DND-41 (cell line): ENCODE measurements at regions not wholly inside any gene's neighbourhood (a gene's known extent, or its start where the extent isn't known, plus 50 kb on each side); places are given as distances from the start of the nearest gene placed in this dataset.

Experiments used
- ATAC-seq: fragments of 200-7000 bp; cut with Tn5 transposase; 3 replicates; pipeline ENCODE4 v1.9.1; 2021; ENCODE audit warnings: low read depth; ENCODE audit not compliant: insufficient read depth
- DNase-seq: peaks from one replicate; pipeline ENCODE4 v3.0.0-alpha.2; 2020
- H2AFZ ChIP-seq: 2 replicates; pipeline ENCODE4 v1.6.0; 2012; ENCODE audit warnings: low read depth, low read length
- H3K27ac ChIP-seq: 2 replicates; pipeline ENCODE4 v1.5.1; 2012; ENCODE audit warnings: low read length, inconsistent platforms
- H3K27me3 ChIP-seq: fragments of 200-600 bp; sonication (generic); 2 replicates; pipeline ENCODE4 v1.6.0; 2012; ENCODE audit warnings: low read length, mild to moderate bottlenecking, inconsistent platforms; ENCODE audit not compliant: insufficient read depth, poor library complexity
- H3K36me3 ChIP-seq: 2 replicates; pipeline ENCODE4 v1.5.1; 2012; ENCODE audit warnings: low read length, inconsistent platforms; ENCODE audit not compliant: insufficient read depth
- H3K4me1 ChIP-seq: 2 replicates; pipeline ENCODE4 v1.5.1; 2012; ENCODE audit warnings: mild to moderate bottlenecking, low read length; ENCODE audit not compliant: insufficient read depth
- H3K4me2 ChIP-seq: 2 replicates; pipeline ENCODE4 v1.6.0; 2012; ENCODE audit warnings: mild to moderate bottlenecking, moderate library complexity, low read length, inconsistent platforms; ENCODE audit not compliant: insufficient read depth
- H3K4me3 ChIP-seq, 2 experiments: fragments of 200-600 bp in 1 of 2; shearing (Covaris generic) in 1 of 2; 2 replicates each; pipeline ENCODE4 v1.5.1; 2012 to 2016; ENCODE audit warnings: inconsistent platforms in 2 of 2, low read length in 2 of 2, mild to moderate bottlenecking in 2 of 2, low read depth in 1 of 2, moderate library complexity in 1 of 2
- H3K79me2 ChIP-seq: 2 replicates; pipeline ENCODE4 v1.6.0; 2012; ENCODE audit warnings: low read length, inconsistent platforms; ENCODE audit not compliant: insufficient read depth
- H3K9ac ChIP-seq: 2 replicates; pipeline ENCODE4 v1.6.0; 2012; ENCODE audit warnings: low read depth, mild to moderate bottlenecking, inconsistent platforms, low read length, moderate library complexity
- H3K9me3 ChIP-seq: 2 replicates; pipeline ENCODE4 v1.5.1; 2012; ENCODE audit warnings: low read length, moderate library complexity, mild to moderate bottlenecking, inconsistent platforms; ENCODE audit not compliant: insufficient read depth, severe bottlenecking
- H4K20me1 ChIP-seq: 2 replicates; pipeline ENCODE4 v1.6.0; 2012; ENCODE audit warnings: low read length; ENCODE audit not compliant: insufficient read depth
- EZH2 ChIP-seq: IDR thresholded peaks from 3 replicates; pipeline ENCODE4 v1.6.1; 2012; ENCODE audit warnings: borderline replicate concordance, low read depth, mild to moderate bottlenecking, moderate library complexity, low read length, inconsistent platforms; ENCODE audit not compliant: severe bottlenecking
- TF ChIP-seq, protein P1 (sequence below): IDR thresholded peaks from 2 replicates; pipeline ENCODE4 v1.5.1; 2012; ENCODE audit warnings: borderline replicate concordance, low read length, moderate library complexity, mild to moderate bottlenecking; ENCODE audit not compliant: poor library complexity, severe bottlenecking; ENCODE audit errors: extremely low read depth

DNA sequence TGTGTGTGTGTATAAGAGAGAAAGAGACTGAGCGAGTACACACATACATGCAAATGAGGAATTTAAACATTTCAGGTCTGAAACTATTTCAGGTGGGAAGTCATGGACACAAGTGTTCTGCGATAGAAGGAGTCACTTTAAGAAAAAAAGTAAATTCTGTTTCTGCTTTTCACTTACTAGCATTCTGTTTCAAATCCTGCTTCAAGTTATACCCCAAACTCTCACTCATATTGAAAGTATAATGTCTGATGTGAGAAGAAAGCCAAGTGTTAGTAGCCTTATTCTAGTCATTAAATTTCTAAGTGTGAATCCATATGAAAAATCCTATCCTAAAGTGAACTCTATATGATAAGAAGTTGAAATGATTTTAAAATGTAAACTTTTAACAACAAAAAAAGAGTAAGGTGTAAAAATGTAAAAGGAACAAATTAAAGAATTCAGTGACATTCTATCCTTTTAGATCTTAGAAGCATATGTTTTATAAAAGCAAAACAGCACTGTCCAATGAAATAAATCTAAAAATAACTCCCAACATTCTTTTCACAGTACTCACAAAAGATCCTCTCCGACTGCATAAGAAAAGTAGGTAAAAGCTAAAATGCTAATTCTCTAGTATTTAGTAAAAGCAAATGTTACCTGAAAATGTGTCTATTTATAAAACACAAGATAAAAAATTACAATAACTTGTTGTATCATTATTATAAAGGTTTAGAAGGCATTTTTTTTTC is 570.6 kb downstream of the ZEB2 start:
- H3K4me3 ChIP-seq: no peak overlapping the region
- no peaks in the 10 kb centered on the region for H4K20me1 ChIP-seq
- H3K36me3 ChIP-seq: no peaks in the 10 kb centered on the region
- H3K4me2 ChIP-seq: no peak overlapping the region
- ATAC-seq: no peak
- H2AFZ ChIP-seq: no peak overlapping the region
- H3K9me3 ChIP-seq: no peaks in the 10 kb centered on the region
- H3K79me2 ChIP-seq: no peaks in the 10 kb centered on the region
- no peaks in the 10 kb centered on the region for H3K27me3 ChIP-seq
- H3K9ac ChIP-seq: no peak overlapping the region
- no peak for DNase-seq
- TF ChIP-seq EZH2: no peak
- TF ChIP-seq, protein P1, sequence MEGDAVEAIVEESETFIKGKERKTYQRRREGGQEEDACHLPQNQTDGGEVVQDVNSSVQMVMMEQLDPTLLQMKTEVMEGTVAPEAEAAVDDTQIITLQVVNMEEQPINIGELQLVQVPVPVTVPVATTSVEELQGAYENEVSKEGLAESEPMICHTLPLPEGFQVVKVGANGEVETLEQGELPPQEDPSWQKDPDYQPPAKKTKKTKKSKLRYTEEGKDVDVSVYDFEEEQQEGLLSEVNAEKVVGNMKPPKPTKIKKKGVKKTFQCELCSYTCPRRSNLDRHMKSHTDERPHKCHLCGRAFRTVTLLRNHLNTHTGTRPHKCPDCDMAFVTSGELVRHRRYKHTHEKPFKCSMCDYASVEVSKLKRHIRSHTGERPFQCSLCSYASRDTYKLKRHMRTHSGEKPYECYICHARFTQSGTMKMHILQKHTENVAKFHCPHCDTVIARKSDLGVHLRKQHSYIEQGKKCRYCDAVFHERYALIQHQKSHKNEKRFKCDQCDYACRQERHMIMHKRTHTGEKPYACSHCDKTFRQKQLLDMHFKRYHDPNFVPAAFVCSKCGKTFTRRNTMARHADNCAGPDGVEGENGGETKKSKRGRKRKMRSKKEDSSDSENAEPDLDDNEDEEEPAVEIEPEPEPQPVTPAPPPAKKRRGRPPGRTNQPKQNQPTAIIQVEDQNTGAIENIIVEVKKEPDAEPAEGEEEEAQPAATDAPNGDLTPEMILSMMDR: no peak
- no peaks in the 10 kb centered on the region for H3K4me1 ChIP-seq
- H3K27ac ChIP-seq: no peak overlapping the region

DNA sequence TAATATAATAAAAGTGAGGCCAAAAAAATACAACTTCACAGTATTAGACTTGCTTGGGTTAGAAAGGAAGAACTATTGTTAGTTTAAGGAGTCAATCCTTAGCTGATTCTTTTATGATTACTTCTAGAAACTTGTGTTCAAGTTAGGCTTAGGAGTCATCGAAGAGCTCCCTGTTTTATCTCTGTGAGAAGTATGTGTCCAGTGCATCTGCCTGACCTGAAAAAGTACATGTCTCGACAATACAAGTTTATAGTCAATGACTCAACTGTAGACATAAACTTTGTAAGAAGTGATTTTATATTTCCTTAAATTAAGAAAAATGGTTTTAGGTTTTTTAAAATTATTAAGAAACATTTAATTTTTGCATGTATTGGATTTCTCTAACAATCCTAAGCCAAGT is 571.2 kb downstream of the ZEB2 start:
- no peak for TF ChIP-seq EZH2
- TF ChIP-seq, protein P1: no peak
- no peak for DNase-seq
- Histone ChIP-seq H3K9ac (no peak overlapping the region), H3K27me3 (no peaks in the 10 kb centered on the region), H4K20me1 (no peaks in the 10 kb centered on the region), H3K4me1 (no peaks in the 10 kb centered on the region), H2AFZ (no peak overlapping the region), H3K36me3 (no peaks in the 10 kb centered on the region), H3K27ac (no peak overlapping the region), H3K9me3 (no peaks in the 10 kb centered on the region), H3K79me2 (no peaks in the 10 kb centered on the region), H3K4me3 (no peak overlapping the region), H3K4me2 (no peak overlapping the region)
- ATAC-seq: no peak

DNA sequence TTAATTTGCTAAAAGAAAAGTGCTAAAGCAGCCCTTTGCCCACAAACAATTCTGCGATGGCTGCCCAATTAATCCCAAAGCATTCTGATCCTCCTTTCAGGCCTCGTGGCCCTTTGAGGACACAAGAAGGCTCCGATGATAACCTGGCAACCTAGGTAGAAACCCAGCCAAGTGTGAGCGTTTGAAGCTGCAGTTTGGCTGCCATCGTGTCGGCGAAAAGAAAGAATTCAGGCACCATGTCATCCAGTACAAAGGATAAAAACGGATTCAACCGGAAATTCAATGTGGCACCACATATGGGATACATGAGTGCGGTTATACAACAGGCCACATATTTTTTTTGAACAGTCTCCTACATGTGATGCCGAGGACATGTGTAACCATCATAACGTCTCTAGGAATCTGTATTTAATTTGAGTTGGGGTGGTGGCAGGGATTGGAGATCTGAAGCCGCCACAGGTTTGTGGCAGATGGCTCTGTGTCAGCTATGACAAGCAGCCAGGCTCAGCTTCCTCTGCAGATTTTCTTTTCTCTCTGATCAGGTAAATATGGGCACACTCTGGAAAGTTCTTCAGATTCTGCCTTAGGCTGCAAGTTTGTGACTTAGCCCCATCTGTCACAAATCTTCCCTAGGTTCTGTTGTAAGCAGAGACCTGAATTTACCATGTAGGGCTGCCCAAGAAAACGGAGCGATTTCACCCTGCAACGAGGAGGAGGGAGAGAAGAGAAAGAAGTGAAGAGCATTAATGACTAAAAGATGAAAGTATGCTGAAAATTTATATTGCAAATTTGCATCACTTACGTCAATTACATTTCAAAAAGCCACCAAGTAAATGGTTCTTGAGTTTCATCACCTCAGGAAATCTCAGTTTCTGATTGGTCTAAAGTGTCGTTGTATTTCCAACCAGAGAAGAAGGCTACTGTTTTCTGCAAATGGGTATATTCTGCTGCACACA is 573.2 kb downstream of the ZEB2 start:
- no peak for TF ChIP-seq EZH2
- Histone ChIP-seq H3K4me1 (no peaks in the 10 kb centered on the region), H3K9ac (no peak overlapping the region), H4K20me1 (no peaks in the 10 kb centered on the region), H3K4me2 (no peak overlapping the region), H3K9me3 (no peaks in the 10 kb centered on the region), H3K4me3 (no peak overlapping the region), H3K36me3 (no peaks in the 10 kb centered on the region), H3K27ac (no peak overlapping the region), H3K79me2 (no peaks in the 10 kb centered on the region), H2AFZ (no peak overlapping the region), H3K27me3 (no peaks in the 10 kb centered on the region)
- DNase-seq: no peak
- no peak for ATAC-seq

DNA sequence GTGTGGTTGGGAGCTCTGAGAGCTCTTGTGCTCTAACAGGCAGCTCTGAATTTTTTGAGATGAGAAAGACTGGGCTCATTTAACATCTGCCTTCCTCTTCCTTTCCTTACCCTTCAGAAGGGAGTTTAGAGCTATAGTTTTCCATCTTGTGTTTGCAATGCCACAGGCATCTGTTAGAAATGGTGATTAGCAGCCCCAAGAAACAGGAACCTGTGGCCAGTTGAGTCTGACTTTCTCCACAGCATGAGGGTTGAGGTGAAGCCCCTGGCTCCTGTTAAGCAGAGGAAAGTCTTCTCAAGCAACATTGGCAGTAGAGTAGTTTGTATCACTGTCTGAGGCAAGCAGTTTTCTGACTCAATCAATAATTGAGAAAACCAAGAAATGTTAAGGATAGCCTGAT is 577.4 kb downstream of the ZEB2 start:
- no peaks in the 10 kb centered on the region for H3K36me3 ChIP-seq
- DNase-seq (no peak), ATAC-seq (no peak)
- H2AFZ ChIP-seq: no peak overlapping the region
- no peak overlapping the region for H3K27ac ChIP-seq
- no peak overlapping the region for H3K4me3 ChIP-seq
- no peak overlapping the region for H3K4me2 ChIP-seq
- H3K79me2 ChIP-seq: no peaks in the 10 kb centered on the region
- no peak overlapping the region for H3K9ac ChIP-seq
- H3K9me3 ChIP-seq: no peaks in the 10 kb centered on the region
- TF ChIP-seq, protein P1: no peak
- TF ChIP-seq EZH2: no peak
- H3K27me3 ChIP-seq: no peaks in the 10 kb centered on the region
- no peaks in the 10 kb centered on the region for H4K20me1 ChIP-seq
- no peaks in the 10 kb centered on the region for H3K4me1 ChIP-seq
